ENCODE measurements at regions not wholly inside any gene's neighbourhood (a gene's known extent, or its start where the extent isn't known, plus 50 kb on each side); places are given as distances from the start of the nearest gene placed in this dataset.

GRCh38 chr14:101216366-101217079 lies 313.0 kb upstream of the RTL1 start:
- Histone ChIP-seq H3K36me3 (no peaks in the 10 kb centered on the region), H3K4me1 (no peaks in the 10 kb centered on the region), H3K9me3 (peaks cover 0 to 28% (median 14%) of the 10 kb centered on the region in 4 donors), H3K27ac (no peak overlapping the region), H3K27me3 (peaks cover 0 to 11% (median 0%) of the 10 kb centered on the region in 3 donors), H3K4me3 (no peak overlapping the region)
- WGBS, 5 donors: 38 to 56% (median 44%) methylated on average over 9 of the region's 9 CpGs
- intact Hi-C loops (cut with DNase I; ENCODE audit: low total_unique reads): no loop called here
- DNase-seq: no peak
- TF ChIP-seq POLR2A (IDR thresholded peaks at IDR 0.05) (no peak), CTCF (IDR thresholded peaks at IDR 0.05) (no peak), EP300 (IDR thresholded peaks at IDR 0.05) (no peak), POLR2AphosphoS5 (IDR thresholded peaks at IDR 0.05) (no peak)

GRCh38 chr14:101217080-101217463 lies 313.6 kb upstream of the RTL1 start:
- H3K4me3 ChIP-seq: no peak overlapping the region
- intact Hi-C loops (cut with DNase I; ENCODE audit: low total_unique reads): no loop called here
- H3K4me1 ChIP-seq: no peaks in the 10 kb centered on the region
- TF ChIP-seq EP300 (IDR thresholded peaks at IDR 0.05) (no peak), CTCF (IDR thresholded peaks at IDR 0.05) (no peak), POLR2AphosphoS5 (IDR thresholded peaks at IDR 0.05) (no peak), POLR2A (IDR thresholded peaks at IDR 0.05) (no peak)
- DNase-seq: no peak
- no peak overlapping the region for H3K27ac ChIP-seq
- WGBS, 5 donors: 54 to 62% (median 59%) methylated on average over 6 of the region's 6 CpGs
- H3K36me3 ChIP-seq: no peaks in the 10 kb centered on the region
- H3K27me3 ChIP-seq: peaks cover 0 to 11% (median 0%) of the 10 kb centered on the region in 3 donors
- peaks cover 0 to 24% (median 12%) of the 10 kb centered on the region in 4 donors for H3K9me3 ChIP-seq

- Histone ChIP-seq H3K4me3 (no peak overlapping the region), H3K4me1 (no peaks in the 10 kb centered on the region)
- intact Hi-C loops (cut with DNase I; ENCODE audit: low total_unique reads): no loop called here
Measured at GRCh38 chr14:101217616-101218371, 314.3 kb upstream of the RTL1 start.

More at GRCh38 chr14:101217616-101218371, 314.3 kb upstream of the RTL1 start:
- Histone ChIP-seq H3K9me3 (peaks cover 0 to 24% (median 5%) of the 10 kb centered on the region in 4 donors), H3K27ac (no peak overlapping the region), H3K36me3 (no peaks in the 10 kb centered on the region), H3K27me3 (peaks cover 0 to 11% (median 0%) of the 10 kb centered on the region in 3 donors)
- DNase-seq: peak in 1 of 2 donors; percentile 9
- WGBS, 5 donors: 80 to 84% (median 83%) methylated on average over 14 of the region's 14 CpGs
- TF ChIP-seq POLR2AphosphoS5 (IDR thresholded peaks at IDR 0.05): no peak
- TF ChIP-seq EP300 (IDR thresholded peaks at IDR 0.05): no peak
- no peak for TF ChIP-seq CTCF (IDR thresholded peaks at IDR 0.05)
- TF ChIP-seq POLR2A (IDR thresholded peaks at IDR 0.05): no peak
